H1 (cell line): ENCODE measurements at regions not wholly inside any gene's neighbourhood (a gene's known extent, or its start where the extent isn't known, plus 50 kb on each side); places are given as distances from the start of the nearest gene placed in this dataset.

ENCODE experiments used
- CTCF ChIA-PET: fragments of 300-600 bp; sonication (Branson Sonifier 250); formaldehyde crosslinking; loops from one replicate; lab custom pipeline; 2021; ENCODE audit not compliant: partially characterized antibody; lab: Charles Lee
- POLR2A ChIA-PET: fragments of 300-600 bp; sonication (Branson Sonifier 250); formaldehyde crosslinking; loops from one replicate; lab custom pipeline; 2021; ENCODE audit warnings: inconsistent platforms; ENCODE audit not compliant: partially characterized antibody; lab: Charles Lee
- DNase-seq, 2 experiments: peaks; one replicate each; pipeline versions ENCODE4 v3.0.0 to v3.0.0-alpha.2; 2010 to 2022; ENCODE audit warnings: low spot score in 2 of 2, low read depth in 1 of 2, mixed read lengths in 1 of 2
- FAIRE-seq: peaks from 2 replicates; lab custom pipeline; 2011; peaks lifted over from hg19 to GRCh38; lab: Jason Lieb, UNC
- H2AFZ ChIP-seq: 2 replicates; pipeline ENCODE4 v1.8.1; 2012; ENCODE audit warnings: low read length, inconsistent platforms
- H2AK5ac ChIP-seq: 2 replicates; pipeline ENCODE4 v1.6.1; 2013; ENCODE audit warnings: low read depth, low read length
- H2BK120ac ChIP-seq: replicated peaks from 2 replicates; pipeline ENCODE3; 2013; ENCODE audit warnings: low read depth, low read length, inconsistent platforms
- H2BK12ac ChIP-seq: 2 replicates; pipeline ENCODE4 v1.6.1; 2013; ENCODE audit warnings: low read depth, low read length
- H2BK15ac ChIP-seq: 2 replicates; pipeline ENCODE4 v1.6.1; 2013; ENCODE audit warnings: low read length
- H2BK20ac ChIP-seq: 2 replicates; pipeline ENCODE4 v1.6.1; 2013; ENCODE audit warnings: low read length
- H2BK5ac ChIP-seq: 2 replicates; pipeline ENCODE4 v1.6.1; 2013; ENCODE audit warnings: low read depth, low read length
- H3K14ac ChIP-seq: 2 replicates; pipeline ENCODE4 v1.6.1; 2013; ENCODE audit warnings: inconsistent platforms; ENCODE audit not compliant: insufficient read length
- H3K18ac ChIP-seq: 2 replicates; pipeline ENCODE4 v1.6.1; 2013; ENCODE audit warnings: low read length; ENCODE audit errors: extremely low read depth
- H3K23ac ChIP-seq: 2 replicates; pipeline ENCODE4 v1.6.1; 2013; ENCODE audit warnings: inconsistent platforms; ENCODE audit not compliant: insufficient read length
- H3K23me2 ChIP-seq: 2 replicates; pipeline ENCODE4 v1.6.1; 2013; ENCODE audit warnings: low read depth, low read length
- H3K27ac ChIP-seq: 2 replicates; pipeline ENCODE4 v1.6.1; 2011; ENCODE audit warnings: low read depth, low read length, inconsistent platforms
- H3K27me3 ChIP-seq, 4 experiments: replicated peaks in 1 of 4; 1 replicate in 1 of 4; 2 replicates in 3 of 4; pipeline versions ENCODE4 v1.6.1 to v1.8.1; 2011 to 2013; ENCODE audit warnings: low read length in 3 of 4, mild to moderate bottlenecking in 3 of 4, inconsistent platforms in 2 of 4, mixed read lengths in 2 of 4, moderate library complexity in 1 of 4; ENCODE audit not compliant: control insufficient read depth in 3 of 4, insufficient read depth in 3 of 4; ENCODE audit errors: extremely low read depth in 1 of 4
- H3K36me3 ChIP-seq, 4 experiments: 2 replicates each; pipeline versions ENCODE4 v1.6.1 to v1.8.1; 2011 to 2013; ENCODE audit warnings: mild to moderate bottlenecking in 4 of 4, low read length in 3 of 4, moderate library complexity in 2 of 4, control low read depth in 1 of 4, inconsistent platforms in 1 of 4; ENCODE audit not compliant: insufficient read depth in 4 of 4, control insufficient read depth in 2 of 4
- H3K4ac ChIP-seq: replicated peaks from 2 replicates; pipeline ENCODE3; 2013; ENCODE audit warnings: low read length, low read depth, mixed read lengths, inconsistent platforms; ENCODE audit not compliant: insufficient read length
- H3K4me1 ChIP-seq, 4 experiments: replicated peaks in 1 of 4; 1 replicate in 1 of 4; 2 replicates in 3 of 4; pipeline versions ENCODE4 v1.6.1 to v1.8.1; 2011 to 2013; ENCODE audit warnings: low read length in 3 of 4, inconsistent platforms in 2 of 4, mixed read lengths in 1 of 4; ENCODE audit not compliant: insufficient read depth in 4 of 4, control insufficient read depth in 3 of 4
- H3K4me2 ChIP-seq, 2 experiments: 2 replicates each; pipeline versions ENCODE4 v1.6.1 to v1.8.1; 2011 to 2013; ENCODE audit warnings: low read depth in 2 of 2, low read length in 2 of 2, control low read depth in 1 of 2, inconsistent platforms in 1 of 2, mild to moderate bottlenecking in 1 of 2; ENCODE audit not compliant: insufficient read depth in 1 of 2
- H3K4me3 ChIP-seq, 4 experiments: fragments of 200-600, 300-600 bp in 1 of 4; sonication (generic), shearing (Covaris generic), sonication (Bioruptor Twin) in 1 of 4; 2 replicates each; pipeline versions ENCODE4 v1.5.1 to v1.8.1; 2011 to 2016; ENCODE audit warnings: low read length in 4 of 4, low read depth in 3 of 4, control low read depth in 2 of 4, inconsistent platforms in 2 of 4, mild to moderate bottlenecking in 2 of 4, mixed read lengths in 1 of 4, moderate library complexity in 1 of 4; ENCODE audit not compliant: insufficient read depth in 2 of 4; ENCODE audit errors: extremely low read depth in 1 of 4
- H3K56ac ChIP-seq: replicated peaks from 2 replicates; pipeline ENCODE3; 2013; ENCODE audit warnings: low read depth, mild to moderate bottlenecking, mixed read lengths, low read length, inconsistent platforms; ENCODE audit not compliant: insufficient read length
- H3K79me1 ChIP-seq: 2 replicates; pipeline ENCODE4 v1.6.1; 2013; ENCODE audit warnings: low read depth, low read length, control low read depth
- H3K79me2 ChIP-seq, 2 experiments: 2 replicates each; pipeline versions ENCODE4 v1.6.1 to v1.8.1; 2012 to 2013; ENCODE audit warnings: low read length in 2 of 2, mild to moderate bottlenecking in 2 of 2, inconsistent platforms in 1 of 2; ENCODE audit not compliant: insufficient read depth in 2 of 2, control insufficient read depth in 1 of 2
- H3K9ac ChIP-seq, 4 experiments: replicated peaks in 1 of 4; 1 replicate in 1 of 4; 2 replicates in 3 of 4; pipeline versions ENCODE4 v1.6.1 to v1.8.1; 2011 to 2013; ENCODE audit warnings: low read depth in 3 of 4, low read length in 3 of 4, control low read depth in 2 of 4, mild to moderate bottlenecking in 2 of 4, moderate library complexity in 2 of 4, inconsistent platforms in 1 of 4; ENCODE audit errors: extremely low read depth in 1 of 4
- H3K9me3 ChIP-seq, 2 experiments: 2 replicates each; pipeline versions ENCODE4 v1.6.1 to v1.8.1; 2012 to 2013; ENCODE audit warnings: mild to moderate bottlenecking in 2 of 2, moderate library complexity in 2 of 2, control low read depth in 1 of 2, inconsistent platforms in 1 of 2, low read depth in 1 of 2, low read length in 1 of 2, mixed read lengths in 1 of 2; ENCODE audit not compliant: insufficient read depth in 2 of 2
- H4K20me1 ChIP-seq, 2 experiments: replicated peaks in 1 of 2; 2 replicates each; pipeline versions ENCODE3 to v1.8.1; 2011 to 2013; ENCODE audit warnings: inconsistent platforms in 2 of 2, low read length in 2 of 2, mild to moderate bottlenecking in 1 of 2; ENCODE audit not compliant: insufficient read depth in 2 of 2, control insufficient read depth in 1 of 2
- H4K5ac ChIP-seq: 2 replicates; pipeline ENCODE4 v1.6.1; 2013; ENCODE audit warnings: low read length, low read depth, mixed read lengths, inconsistent platforms; ENCODE audit not compliant: insufficient read length
- H4K8ac ChIP-seq: 2 replicates; pipeline ENCODE4 v1.8.0; 2013; ENCODE audit warnings: mild to moderate bottlenecking, moderate library complexity, low read length, inconsistent platforms; ENCODE audit not compliant: insufficient read depth; ENCODE audit errors: extremely low read depth
- H4K91ac ChIP-seq: replicated peaks from 2 replicates; pipeline ENCODE3; 2013; ENCODE audit warnings: low read length, mixed read lengths, inconsistent platforms; ENCODE audit not compliant: insufficient read length
- EZH2 ChIP-seq: fragments of 200-600 bp; sonication (generic); IDR thresholded peaks from 2 replicates; pipeline ENCODE4 v1.7.1; 2012; ENCODE audit warnings: low read depth, mild to moderate bottlenecking, moderate library complexity, low read length, inconsistent platforms; ENCODE audit not compliant: severe bottlenecking
- MAFK ChIP-seq: IDR thresholded peaks from 2 replicates; pipeline ENCODE4 v1.6.1; 2012; ENCODE audit warnings: low read depth, mild to moderate bottlenecking, improper control_type of control experiment, low read length
- SIRT6 ChIP-seq: IDR thresholded peaks from one replicate; pipeline ENCODE4 v1.7.1; 2012; ENCODE audit warnings: low read length, inconsistent platforms
- WGBS, 2 experiments: shearing (Covaris generic) in 1 of 2; methylation state at CpG; one replicate each; pipeline versions ENCODE4 v1.1.6 to v1.1.7; 2013 to 2015; ENCODE audit warnings: low lambda C conversion rate in 2 of 2, mixed read lengths in 2 of 2, inconsistent platforms in 1 of 2, low coverage in 1 of 2, missing lambda C conversion rate in 1 of 2; ENCODE audit not compliant: insufficient replicate concordance in 2 of 2, insufficient coverage in 1 of 2, insufficient read length in 1 of 2; ENCODE audit errors: extremely low coverage in 1 of 2, missing lambda C conversion rate in 1 of 2; 5-methylcytosine and 5-hydroxymethylcytosine counted together

DNA sequence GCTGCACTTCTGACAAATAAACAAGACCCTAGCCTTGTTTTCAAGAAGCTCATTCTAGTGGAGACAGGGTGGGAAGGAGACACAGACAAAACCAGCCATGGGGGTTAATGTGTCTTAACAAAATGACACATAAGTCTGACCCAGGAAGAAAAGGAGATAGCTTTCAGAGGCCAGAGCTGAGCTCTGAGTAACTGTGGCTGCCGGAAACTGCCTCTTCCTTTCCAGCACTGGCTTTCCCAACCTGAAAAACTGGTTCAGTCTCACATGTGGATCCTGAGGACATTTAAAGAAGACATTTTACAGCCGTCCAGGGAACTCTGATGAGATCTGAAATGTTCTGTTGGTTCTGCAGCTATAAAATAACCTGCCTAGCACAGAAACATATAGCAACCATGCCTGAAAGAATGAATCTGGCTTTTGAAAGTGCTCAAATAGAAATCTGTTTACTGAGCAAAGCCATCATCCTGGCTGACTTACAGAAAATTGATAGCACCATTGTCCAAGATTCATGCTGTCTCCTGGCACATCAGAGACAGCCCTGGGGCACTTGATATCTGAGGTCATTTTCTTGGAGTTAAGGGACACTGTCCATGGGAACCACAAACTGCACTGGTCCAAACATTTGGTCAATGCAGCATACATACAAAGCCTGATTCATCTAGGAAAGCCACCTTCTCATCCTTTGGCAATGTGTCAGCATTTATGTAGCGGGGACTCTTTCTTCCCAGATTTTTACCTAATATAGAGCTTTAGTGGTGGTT lies 83.2 kb upstream of the PAX1 start:
- Histone ChIP-seq H3K27ac (no peak overlapping the region), H2AFZ (no peak overlapping the region), H3K4me1 (no peaks in the 10 kb centered on the region), H4K5ac (no peak overlapping the region), H3K4ac (no peak overlapping the region), H3K18ac (no peak overlapping the region), H2BK120ac (no peak overlapping the region), H4K8ac (no peak overlapping the region), H4K20me1 (no peaks in the 10 kb centered on the region), H2AK5ac (no peak overlapping the region), H3K23ac (no peak overlapping the region), H2BK20ac (no peak overlapping the region), H3K4me2 (no peak overlapping the region), H3K23me2 (no peaks in the 10 kb centered on the region), H3K79me2 (no peaks in the 10 kb centered on the region), H2BK15ac (no peak overlapping the region), H4K91ac (no peak overlapping the region), H3K36me3 (no peaks in the 10 kb centered on the region), H3K79me1 (no peaks in the 10 kb centered on the region), H3K4me3 (no peak overlapping the region), H2BK12ac (no peak overlapping the region), H3K14ac (no peak overlapping the region), H3K27me3 (no peaks in the 10 kb centered on the region), H3K9ac (no peak overlapping the region), H3K9me3 (no peaks in the 10 kb centered on the region), H3K56ac (no peak overlapping the region), H2BK5ac (no peak overlapping the region)
- FAIRE-seq: peak; percentile 42
- CTCF ChIA-PET: interaction anchor here (1.3 to 2.7 kb wide), 4 partner anchors 8 to 51 kb away, joined by 3 to 10 read pairs (median 5); no protein-coding TSS in a partner anchor
- TF ChIP-seq EZH2 (no peak), SIRT6 (no peak), MAFK (no peak)
- no peak for DNase-seq
- WGBS, 2 experiments: 96% methylated on average over 3 of the region's 3 CpGs; no CpG with 5 or more reads in 1 of the 2 experiments
- POLR2A ChIA-PET: no interaction called here
